Activated CD4-positive, alpha-beta T cell treated with anti-CD3 and anti-CD28 coated beads, Interleukin-2, amount 50 U/mL, for 48 hours (primary cell): ENCODE measurements at regions not wholly inside any gene's neighbourhood (a gene's known extent, or its start where the extent isn't known, plus 50 kb on each side); places are given as distances from the start of the nearest gene placed in this dataset.

Experiments
- DNase-seq, 2 experiments: peaks; one replicate each; pipeline ENCODE4 v3.0.0-alpha.2; 2020

- DNase-seq, result no peak
Measured at GRCh38 chr2:145321344-145321743, 801.4 kb upstream of the ZEB2 start.

DNA sequence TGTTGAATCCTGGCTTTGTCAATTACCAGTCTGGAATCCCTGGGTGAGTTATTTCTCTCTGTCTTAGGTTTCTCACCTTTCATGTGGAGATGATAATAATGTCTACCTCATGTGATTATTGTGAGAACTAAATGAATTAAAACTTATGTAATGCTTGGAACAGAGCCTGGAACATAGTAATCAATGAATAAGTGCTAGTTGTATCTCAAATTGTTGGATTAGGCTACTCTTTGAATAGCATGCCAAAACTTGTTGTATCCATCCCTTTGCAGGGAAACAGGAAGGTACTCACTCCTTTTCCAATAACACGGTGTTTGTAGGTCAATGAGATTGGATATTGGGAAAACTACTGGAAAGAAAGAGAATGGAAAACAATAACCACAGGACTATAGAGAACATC lies 796.6 kb upstream of the ZEB2 start:
- DNase-seq, result no peak

DNA sequence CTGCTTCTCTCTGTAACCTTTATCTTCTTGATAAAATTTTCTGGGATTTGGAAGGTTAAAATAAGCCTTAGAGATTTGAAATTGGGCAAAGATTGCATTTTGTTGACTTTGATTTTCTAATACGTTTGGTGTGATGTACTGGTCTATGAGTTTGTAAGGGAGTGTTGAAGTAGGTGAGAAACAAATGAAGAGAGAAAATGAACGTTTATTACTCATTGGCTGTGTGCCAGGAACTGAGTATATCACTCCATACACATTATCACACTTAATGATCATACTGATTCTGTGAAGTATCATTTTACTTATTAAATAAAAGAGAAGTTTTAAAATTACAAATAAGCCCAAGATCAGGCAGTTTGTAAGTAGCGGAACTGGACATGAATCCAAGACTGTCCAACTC lies 795.1 kb upstream of the ZEB2 start:
- DNase-seq, result no peak

GRCh38 chr2:145314119-145314633 lies 794.3 kb upstream of the ZEB2 start:
- DNase-seq, result no peak

GRCh38 chr2:145305889-145306288 lies 786.0 kb upstream of the ZEB2 start:
- no peak for DNase-seq

DNA sequence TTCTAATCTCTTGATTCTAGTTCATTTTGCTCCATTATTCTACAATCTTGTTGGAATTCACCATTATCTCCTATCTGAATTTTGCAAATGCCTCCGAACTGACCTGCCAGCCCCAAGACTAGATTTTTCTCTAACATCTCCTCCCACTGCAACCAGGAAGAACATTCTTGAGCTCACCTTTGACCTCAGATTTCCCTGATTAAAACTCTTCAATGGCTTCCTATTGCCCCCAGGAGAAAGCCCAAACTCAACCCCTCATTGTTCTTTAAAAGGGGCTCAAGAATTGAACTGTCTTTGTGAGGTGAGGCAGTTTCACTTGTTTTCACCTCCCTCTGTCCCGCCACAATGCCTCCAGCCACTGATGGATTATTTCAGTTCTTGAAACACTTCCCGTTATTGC lies 784.6 kb upstream of the ZEB2 start:
- no peak for DNase-seq

- DNase-seq, result no peak
Measured at GRCh38 chr2:145303536-145303935, 783.6 kb upstream of the ZEB2 start.

DNA sequence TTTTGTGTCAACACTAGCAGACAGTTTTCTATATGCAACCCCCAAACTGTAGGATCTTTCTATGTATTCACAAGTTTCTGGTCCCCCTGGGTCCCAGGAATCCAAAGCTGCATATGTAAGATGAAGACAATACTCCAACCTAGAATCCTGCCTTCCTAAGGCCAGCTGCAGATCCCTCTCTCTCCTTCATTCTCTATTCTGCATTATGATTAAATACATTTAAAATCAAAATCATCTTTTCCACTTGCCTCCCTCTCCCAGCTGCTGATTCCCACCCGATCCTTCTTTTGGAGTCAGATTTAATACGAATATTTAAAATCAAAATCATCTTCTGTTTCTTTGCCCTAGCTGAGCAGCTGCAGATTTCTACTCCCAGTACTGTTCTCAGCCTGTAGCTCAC lies 783.0 kb upstream of the ZEB2 start:
- DNase-seq, result no peak

DNA sequence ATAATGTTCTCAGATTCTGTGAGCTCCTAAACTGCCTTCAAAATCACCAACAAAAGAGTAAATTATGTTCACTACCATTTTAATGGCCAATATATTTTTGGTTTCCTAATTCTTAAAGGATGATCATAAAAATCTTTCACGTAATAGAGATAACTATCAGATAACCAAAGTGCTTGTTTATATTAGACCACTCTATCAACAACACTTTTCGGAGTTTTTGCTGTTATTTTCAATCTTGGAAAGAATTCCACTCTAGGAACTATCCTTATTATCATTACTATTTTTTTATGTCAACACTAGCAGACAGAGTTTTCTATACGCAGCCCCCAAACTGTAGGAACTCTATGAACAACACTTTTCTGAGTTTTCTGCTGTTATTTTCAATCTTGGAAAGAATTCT lies 782.5 kb upstream of the ZEB2 start:
- DNase-seq, result no peak

DNA sequence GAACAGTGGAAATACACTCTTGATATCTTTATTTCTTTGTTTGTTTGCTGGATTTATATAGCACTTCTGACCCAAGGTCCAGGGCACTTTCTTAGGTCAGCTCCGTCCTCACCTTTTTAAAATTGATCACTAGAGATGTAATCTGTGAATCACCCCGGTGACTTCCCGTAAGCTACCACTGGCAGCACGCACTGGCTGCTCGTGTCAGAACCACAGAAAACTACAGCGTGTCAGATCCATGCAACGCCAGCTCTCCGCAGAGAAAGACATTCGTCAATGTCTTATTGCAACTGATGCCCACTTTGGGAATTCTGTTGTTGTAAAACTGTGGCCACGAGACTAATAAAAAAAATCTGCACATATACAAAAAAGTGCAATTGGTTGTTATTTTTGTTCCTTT lies 779.4 kb upstream of the ZEB2 start:
- no peak for DNase-seq

GRCh38 chr2:145292166-145292565 lies 772.2 kb upstream of the ZEB2 start:
- no peak for DNase-seq

DNA sequence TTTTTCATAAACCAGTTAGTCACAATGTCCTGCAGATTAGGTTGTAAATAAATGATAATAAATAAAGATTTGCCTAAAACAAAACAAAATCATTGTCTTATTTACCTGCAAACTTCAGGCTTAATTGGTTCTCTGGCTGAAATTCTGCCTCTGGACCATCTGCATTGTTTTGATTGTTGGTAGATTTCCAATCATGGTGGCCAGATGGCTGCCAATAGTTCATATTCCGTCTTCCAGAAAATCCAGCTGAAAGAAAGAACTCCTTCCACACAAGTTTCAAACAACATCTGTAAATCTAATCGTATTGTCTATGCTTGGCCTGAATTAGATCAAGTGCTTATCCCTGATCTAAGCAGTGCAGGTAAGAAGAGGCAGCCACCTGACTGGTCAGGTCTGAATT lies 771.1 kb upstream of the ZEB2 start:
- DNase-seq, result no peak

GRCh38 chr2:145289946-145290345 lies 770.0 kb upstream of the ZEB2 start:
- no peak for DNase-seq

DNA sequence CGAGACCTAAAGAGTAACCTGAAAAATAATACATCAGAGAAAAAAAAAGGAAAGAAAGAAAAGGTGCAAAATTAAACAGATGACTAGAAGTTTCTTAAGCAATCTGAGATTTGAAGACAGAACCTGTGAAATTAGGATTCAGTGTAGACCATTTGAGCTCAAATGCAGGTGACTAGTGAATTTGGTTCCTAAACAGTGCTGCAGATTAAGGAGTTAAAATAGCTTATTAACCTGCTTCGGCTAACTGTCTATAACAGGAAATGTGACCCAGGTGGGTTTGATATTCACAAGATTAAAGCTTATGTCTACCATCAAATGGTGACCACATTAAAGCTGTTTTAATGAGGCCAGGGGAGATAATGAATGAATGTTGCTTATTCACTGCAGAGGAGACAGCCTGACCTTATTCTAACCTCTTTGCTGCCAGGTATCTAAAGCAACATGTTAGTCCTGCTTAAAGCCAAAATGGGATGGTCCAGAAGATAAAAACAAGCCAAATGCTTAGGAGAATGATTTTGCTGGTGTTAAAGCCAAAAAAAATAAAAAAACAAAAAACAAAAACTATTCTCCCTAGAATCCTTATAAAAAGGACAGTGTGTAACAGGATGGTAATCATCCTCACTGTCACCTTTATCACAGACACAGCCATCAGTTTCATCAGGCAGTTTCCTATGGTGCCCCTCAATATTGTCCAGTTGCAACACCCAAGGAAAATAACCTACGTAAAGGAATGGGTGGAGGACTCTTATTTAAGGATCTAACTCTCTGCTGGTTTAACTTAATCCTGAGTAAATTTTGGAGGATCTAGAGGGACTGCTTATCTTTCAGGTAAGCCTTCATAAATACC lies 769.0 kb upstream of the ZEB2 start:
- no peak for DNase-seq

- no peak for DNase-seq
Measured at GRCh38 chr2:145287736-145288135, 767.8 kb upstream of the ZEB2 start.

DNA sequence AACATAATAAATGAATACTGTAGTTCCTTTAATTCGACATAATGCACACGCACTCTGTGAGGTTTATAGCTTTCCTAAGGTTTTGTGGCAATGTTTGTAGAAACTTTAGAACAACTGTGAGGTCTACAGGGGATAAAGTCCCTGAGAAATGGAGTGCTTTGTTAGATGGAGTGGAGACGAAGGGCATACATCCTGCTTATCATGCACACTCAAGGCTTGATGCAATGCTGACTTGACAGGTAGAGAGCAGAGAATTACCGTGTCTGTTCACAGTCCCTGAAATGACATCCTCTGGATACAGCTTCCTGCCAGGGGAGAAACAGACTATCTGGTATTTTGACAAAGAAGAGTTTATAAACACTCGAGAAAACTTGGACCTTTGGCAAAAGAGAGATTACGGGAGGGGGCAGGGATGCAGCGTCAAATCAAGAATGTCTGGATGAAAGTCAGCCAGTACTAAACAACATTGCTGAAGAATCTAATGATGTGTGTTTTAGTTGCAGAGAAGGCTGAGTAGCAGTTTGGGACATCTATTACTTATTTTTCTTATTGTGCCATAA lies 766.9 kb upstream of the ZEB2 start:
- no peak for DNase-seq

DNA sequence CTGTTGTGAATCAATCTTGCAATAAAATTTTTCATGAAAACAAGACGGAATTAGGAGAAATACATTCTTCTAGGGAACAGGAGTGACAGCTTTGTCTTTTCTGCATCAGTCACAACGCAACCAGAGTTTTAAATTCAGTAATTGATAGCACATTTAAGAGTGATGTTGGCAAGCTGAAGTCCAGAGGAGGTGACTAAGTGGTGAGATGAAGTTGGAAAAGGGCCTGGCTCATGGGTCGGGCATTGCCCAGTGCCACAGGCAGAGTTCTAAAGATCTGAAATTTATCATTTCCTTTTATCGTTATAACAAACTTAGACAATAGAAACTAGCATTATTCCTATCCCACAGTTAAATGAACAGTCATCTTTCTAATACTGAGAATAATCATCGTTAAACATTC lies 764.6 kb upstream of the ZEB2 start:
- DNase-seq, result no peak

GRCh38 chr2:145283131-145283530 lies 763.2 kb upstream of the ZEB2 start:
- no peak for DNase-seq

GRCh38 chr2:145277922-145278321 lies 758.0 kb upstream of the ZEB2 start:
- no peak for DNase-seq

- no peak for DNase-seq
Measured at GRCh38 chr2:145273840-145274239, 753.9 kb upstream of the ZEB2 start.

GRCh38 chr2:145268931-145269330 lies 749.0 kb upstream of the ZEB2 start:
- DNase-seq, result no peak

- DNase-seq, result no peak
Measured at GRCh38 chr2:145267451-145267850, 747.5 kb upstream of the ZEB2 start.

DNA sequence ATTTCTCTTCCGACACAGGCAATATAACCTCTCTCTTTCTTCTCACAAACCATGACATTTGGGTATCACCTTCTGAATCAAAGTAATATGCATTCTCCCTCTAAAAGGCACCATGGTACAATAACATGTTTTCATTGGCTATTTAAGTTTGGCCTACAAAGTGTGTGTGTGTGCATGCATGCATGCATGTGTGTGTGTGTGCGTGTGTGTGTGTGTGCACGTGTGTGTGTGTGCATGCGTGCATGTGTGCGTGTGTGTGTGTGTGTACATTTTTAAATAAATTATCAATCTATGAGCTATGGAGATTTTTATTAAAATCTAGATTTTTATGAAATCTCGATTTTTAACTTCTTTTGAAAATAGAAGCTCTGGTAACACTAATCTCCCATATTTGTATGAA lies 745.3 kb upstream of the ZEB2 start:
- no peak for DNase-seq

GRCh38 chr2:145260674-145261073 lies 740.8 kb upstream of the ZEB2 start:
- no peak for DNase-seq

GRCh38 chr2:145260081-145260480 lies 740.2 kb upstream of the ZEB2 start:
- no peak for DNase-seq
